IPS DF 6.9 (cell line): ENCODE measurements at regions not wholly inside any gene's neighbourhood (a gene's known extent, or its start where the extent isn't known, plus 50 kb on each side); places are given as distances from the start of the nearest gene placed in this dataset.

Experiments used
- DNase-seq: peaks from one replicate; pipeline ENCODE4 v3.0.0-alpha.2; 2013; ENCODE audit warnings: low read depth, low spot score
- H3K27ac ChIP-seq: one replicate; pipeline ENCODE4 v1.5.1; 2013; ENCODE audit warnings: low read length, control low read depth
- H3K27me3 ChIP-seq: 2 replicates; pipeline ENCODE4 v1.6.1; 2013; ENCODE audit warnings: mild to moderate bottlenecking, low read length; ENCODE audit not compliant: control insufficient read depth, insufficient read depth
- H3K36me3 ChIP-seq: 2 replicates; pipeline ENCODE4 v1.6.1; 2013; ENCODE audit warnings: low read length; ENCODE audit not compliant: control insufficient read depth, insufficient read depth
- H3K4me1 ChIP-seq: 2 replicates; pipeline ENCODE4 v1.6.1; 2013; ENCODE audit warnings: low read length; ENCODE audit not compliant: control insufficient read depth, insufficient read depth
- H3K4me3 ChIP-seq: 2 replicates; pipeline ENCODE4 v1.5.1; 2013; ENCODE audit warnings: mild to moderate bottlenecking, low read length
- H3K9me3 ChIP-seq: 2 replicates; pipeline ENCODE4 v1.6.1; 2013; ENCODE audit warnings: low read length, inconsistent platforms; ENCODE audit not compliant: control insufficient read depth, insufficient read depth
- WGBS: extraction: QIAGEN DNeasy Blood & Tissue Kit; methylation state at CpG from one replicate; pipeline ENCODE4 v1.1.7; 2013; ENCODE audit warnings: mixed read lengths, missing lambda C conversion rate; ENCODE audit not compliant: insufficient read length, insufficient coverage; 5-methylcytosine and 5-hydroxymethylcytosine counted together

GRCh38 chr9:129411501-129412175, 209.3 kb downstream of the C9orf50 start:
- WGBS, result no CpG with 5 or more reads among the region's 19 CpGs
- Histone ChIP-seq H3K4me1 (no peaks in the 10 kb centered on the region; the same call in 1 of the 2 replicates), H3K9me3 (no peaks in the 10 kb centered on the region), H3K27ac (no peak overlapping the region), H3K36me3 (no peaks in the 10 kb centered on the region), H3K27me3 (no peaks in the 10 kb centered on the region), H3K4me3 (no peak overlapping the region)
- DNase-seq, result no peak

DNA sequence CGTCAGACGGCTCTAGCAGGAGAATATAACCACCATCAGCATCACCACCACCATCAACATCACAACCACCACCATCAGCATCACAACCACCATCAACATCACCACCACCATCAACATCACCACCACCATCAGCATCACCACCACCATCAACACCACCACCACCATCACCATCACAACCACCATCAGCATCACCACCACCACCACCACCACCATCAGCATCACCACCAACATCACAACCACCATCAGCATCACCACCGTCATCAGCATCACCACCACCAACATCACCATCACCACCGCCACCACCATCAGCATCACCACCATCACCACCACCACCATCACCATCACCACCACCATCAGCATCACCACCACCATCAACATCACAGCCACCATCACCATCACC, 210.7 kb downstream of the C9orf50 start:
- Histone ChIP-seq H3K4me1 (no peaks in the 10 kb centered on the region; the same call in 1 of the 2 replicates), H3K9me3 (no peaks in the 10 kb centered on the region), H3K36me3 (no peaks in the 10 kb centered on the region), H3K27ac (no peak overlapping the region), H3K4me3 (no peak overlapping the region), H3K27me3 (no peaks in the 10 kb centered on the region)
- WGBS, result no CpG with 5 or more reads among the region's 4 CpGs
- no peak for DNase-seq

GRCh38 chr9:129408535-129409215, 212.2 kb downstream of the C9orf50 start:
- H3K9me3 ChIP-seq, result no peaks in the 10 kb centered on the region
- no peaks in the 10 kb centered on the region for H3K36me3 ChIP-seq
- no peak overlapping the region for H3K4me3 ChIP-seq
- H3K27ac ChIP-seq, result no peak overlapping the region
- peaks cover 4% of the 10 kb centered on the region for H3K4me1 ChIP-seq
- whole genome bisulfite sequencing, result no CpG with 5 or more reads among the region's 17 CpGs
- DNase-seq, result no peak
- H3K27me3 ChIP-seq, result no peaks in the 10 kb centered on the region

DNA sequence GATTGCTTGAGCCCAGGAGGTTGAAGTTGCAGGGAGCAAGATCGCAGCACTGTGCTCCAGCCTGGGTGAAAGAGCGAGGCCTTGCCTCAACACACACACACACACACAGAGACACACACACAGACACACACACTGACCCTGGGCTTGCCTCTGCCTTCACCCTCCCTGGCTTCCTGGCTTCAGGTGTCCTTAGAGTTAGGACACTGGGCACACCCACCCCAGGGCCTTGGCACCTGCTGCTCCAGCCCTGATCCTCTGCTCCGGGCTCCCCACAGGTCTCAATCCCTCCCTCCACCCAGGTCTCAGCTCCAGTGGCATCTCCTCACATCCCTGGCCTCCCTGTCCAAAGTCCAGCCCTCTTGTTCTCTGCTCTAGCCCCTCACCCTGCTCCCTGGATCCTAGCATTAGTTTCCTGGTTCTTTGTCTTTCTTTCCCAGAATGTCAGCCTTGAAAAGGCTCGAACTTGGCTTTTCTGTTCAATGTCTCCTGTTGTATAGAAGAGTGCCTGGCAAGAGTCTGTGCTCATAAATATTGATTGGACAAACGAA, 212.9 kb downstream of the C9orf50 start:
- Histone ChIP-seq H3K4me3 (no peak overlapping the region), H3K36me3 (no peaks in the 10 kb centered on the region), H3K4me1 (peaks cover 5% of the 10 kb centered on the region), H3K27me3 (no peaks in the 10 kb centered on the region), H3K27ac (no peak overlapping the region), H3K9me3 (no peaks in the 10 kb centered on the region)
- no CpG with 5 or more reads among the region's 5 CpGs for WGBS
- DNase-seq, result no peak

GRCh38 chr9:129406278-129407225, 214.3 kb downstream of the C9orf50 start:
- peaks cover 7% of the 10 kb centered on the region for H3K4me1 ChIP-seq
- no CpG with 5 or more reads among the region's 25 CpGs for WGBS
- no peak for DNase-seq

GRCh38 chr9:129405827-129406213, 215.1 kb downstream of the C9orf50 start:
- Histone ChIP-seq H3K27me3 (no peaks in the 10 kb centered on the region), H3K9me3 (no peaks in the 10 kb centered on the region), H3K4me1 (peaks cover 7% of the 10 kb centered on the region), H3K36me3 (no peaks in the 10 kb centered on the region), H3K4me3 (no peak overlapping the region), H3K27ac (no peak overlapping the region)
- no peak for DNase-seq
- no CpG with 5 or more reads among the region's 6 CpGs for WGBS

More at GRCh38 chr9:129406278-129407225, 214.3 kb downstream of the C9orf50 start:
- H3K27me3 ChIP-seq, result no peaks in the 10 kb centered on the region
- no peaks in the 10 kb centered on the region for H3K36me3 ChIP-seq
- H3K27ac ChIP-seq, result no peak overlapping the region
- H3K4me3 ChIP-seq, result no peak overlapping the region
- H3K9me3 ChIP-seq, result no peaks in the 10 kb centered on the region

DNA sequence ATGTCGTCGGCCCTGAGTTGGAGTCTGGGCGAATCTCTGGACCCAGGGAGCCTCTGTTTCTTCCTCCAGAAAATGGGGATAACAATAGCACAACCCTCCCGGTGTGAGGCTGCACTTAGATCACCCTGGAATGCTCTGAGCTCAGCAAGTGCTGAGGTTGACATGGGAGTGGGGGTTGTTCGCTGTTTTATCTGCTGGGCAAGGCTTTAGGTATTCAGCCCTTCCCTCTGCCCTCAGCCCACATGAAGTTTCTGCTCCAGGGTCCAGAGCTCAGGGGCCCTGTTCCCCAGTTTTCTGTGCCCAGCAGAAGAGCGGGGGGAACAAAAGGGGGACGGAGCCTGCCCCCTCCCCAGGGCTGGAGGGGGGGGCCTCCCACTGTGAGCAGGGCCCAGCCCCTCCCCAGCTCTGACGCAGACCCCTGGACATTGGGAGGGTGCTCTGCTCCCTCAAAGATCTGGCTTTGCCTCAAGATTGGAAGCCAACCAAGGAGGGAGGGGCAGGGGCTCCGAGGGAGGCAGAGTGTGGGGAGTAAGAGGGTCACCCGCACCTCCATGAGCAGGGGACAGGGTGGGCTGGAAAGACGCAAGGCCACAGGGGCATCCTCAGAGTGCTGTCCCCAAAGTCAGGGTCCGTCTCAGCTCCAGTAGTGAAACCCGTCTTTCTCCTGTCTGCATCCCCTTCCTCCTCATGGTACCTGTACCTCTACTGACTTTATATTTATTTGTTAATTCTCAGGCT, 215.6 kb downstream of the C9orf50 start:
- no peak for DNase-seq
- no peak overlapping the region for H3K27ac ChIP-seq
- H3K9me3 ChIP-seq, result no peaks in the 10 kb centered on the region
- H3K36me3 ChIP-seq, result no peaks in the 10 kb centered on the region
- WGBS, result no CpG with 5 or more reads among the region's 13 CpGs
- H3K27me3 ChIP-seq, result no peaks in the 10 kb centered on the region
- no peak overlapping the region for H3K4me3 ChIP-seq
- peaks cover 7% of the 10 kb centered on the region for H3K4me1 ChIP-seq

DNA sequence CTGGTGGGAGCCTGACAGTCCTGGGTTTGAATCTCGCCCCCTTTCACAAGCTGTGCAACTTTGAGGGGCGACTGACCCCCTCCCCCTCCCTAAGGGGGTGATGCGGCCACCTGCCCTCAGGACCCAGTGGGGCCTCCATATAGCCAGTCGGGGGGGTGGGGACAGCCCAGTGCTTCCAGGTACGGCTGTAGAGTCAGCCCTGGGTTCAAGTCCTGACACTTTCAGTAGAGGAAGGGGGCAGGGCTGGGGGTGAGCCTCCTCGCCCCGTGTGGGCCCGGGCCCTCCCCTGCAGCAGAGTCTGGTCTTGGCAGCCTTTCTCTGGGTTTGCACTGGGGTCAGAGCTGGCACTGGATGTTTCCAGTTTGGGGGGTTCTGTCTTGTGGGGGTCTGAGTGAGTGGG, 216.3 kb downstream of the C9orf50 start:
- no peak overlapping the region for H3K4me3 ChIP-seq
- peaks cover 7% of the 10 kb centered on the region for H3K4me1 ChIP-seq
- H3K27ac ChIP-seq, result no peak overlapping the region
- no CpG with 5 or more reads among the region's 8 CpGs for WGBS
- H3K9me3 ChIP-seq, result no peaks in the 10 kb centered on the region
- H3K36me3 ChIP-seq, result no peaks in the 10 kb centered on the region
- H3K27me3 ChIP-seq, result no peaks in the 10 kb centered on the region
- DNase-seq, result no peak

DNA sequence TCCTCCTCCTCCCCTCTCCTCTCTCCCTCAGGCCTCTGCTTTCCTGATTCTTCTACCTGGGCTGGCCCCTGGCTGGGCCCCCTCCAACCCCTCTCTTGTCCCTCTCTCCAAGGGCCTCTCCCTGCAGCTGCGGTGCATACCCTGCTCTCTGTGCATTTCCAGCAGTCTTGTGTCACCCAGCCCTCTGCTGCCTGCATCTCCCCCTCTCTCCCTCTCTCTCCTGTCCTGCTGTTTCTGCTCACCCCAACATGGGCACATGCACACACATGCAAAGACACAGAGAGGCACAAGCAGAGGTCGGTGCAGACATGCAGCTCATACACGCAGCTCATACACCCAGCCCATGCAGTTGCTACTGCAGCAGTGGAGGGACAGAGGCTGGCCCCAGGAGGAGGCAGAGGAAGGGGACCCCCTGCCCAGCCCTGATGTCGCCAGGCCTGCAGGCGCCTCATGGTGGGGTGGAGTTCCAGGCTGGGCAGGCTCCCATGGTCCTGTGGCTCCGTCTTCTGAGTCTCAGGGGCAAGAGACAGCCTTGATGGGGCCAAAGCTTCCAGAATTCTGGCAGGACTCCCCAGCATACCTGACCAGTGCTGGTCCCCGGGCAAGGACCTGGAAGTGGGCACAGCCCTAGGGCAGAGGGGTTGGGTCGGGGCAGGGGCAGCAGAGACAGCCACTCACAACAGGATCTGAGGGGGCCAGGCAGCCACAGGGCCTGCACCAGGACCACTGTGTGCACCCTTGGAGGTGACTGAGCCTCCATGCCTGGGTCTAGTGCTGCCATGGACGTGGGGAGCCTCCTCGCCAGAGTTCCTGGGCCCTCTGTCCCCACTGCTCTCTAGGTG, 216.9 kb downstream of the C9orf50 start:
- WGBS, result no CpG with 5 or more reads among the region's 10 CpGs
- Histone ChIP-seq H3K27ac (no peak overlapping the region), H3K4me1 (peaks cover 7% of the 10 kb centered on the region), H3K27me3 (no peaks in the 10 kb centered on the region), H3K36me3 (no peaks in the 10 kb centered on the region), H3K9me3 (no peaks in the 10 kb centered on the region), H3K4me3 (no peak overlapping the region)
- DNase-seq, result no peak
